AG08395 (cell line): ENCODE measurements at regions not wholly inside any gene's neighbourhood (a gene's known extent, or its start where the extent isn't known, plus 50 kb on each side); places are given as distances from the start of the nearest gene placed in this dataset.

Source experiments
- DNase-seq: peaks from one replicate; pipeline ENCODE4 v3.0.0; 2012; ENCODE audit warnings: mixed read lengths, low spot score

GRCh38 chr2:62596061-62596921 lies 90.3 kb upstream of the TMEM17 start:
- DNase-seq: peak; percentile 88

DNA sequence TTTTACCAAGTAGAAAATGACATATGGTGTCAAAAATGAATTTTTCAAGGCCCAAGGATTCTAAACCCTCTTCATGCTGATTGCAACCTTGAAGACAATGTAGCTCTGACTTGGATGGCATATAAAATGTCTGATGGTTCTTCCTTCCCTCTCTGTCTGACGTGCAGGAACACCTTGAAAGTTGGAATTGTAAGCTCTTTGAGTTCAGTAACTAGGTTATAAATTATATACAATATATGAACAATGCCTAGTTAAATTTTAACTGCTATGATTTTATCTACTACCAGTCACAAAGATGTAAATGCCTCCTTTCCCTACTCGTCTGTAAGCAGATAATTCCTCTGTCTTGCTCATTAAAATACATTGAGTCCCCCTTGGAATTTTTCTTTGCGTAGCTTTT lies 89.5 kb upstream of the TMEM17 start:
- DNase-seq: no peak

- DNase-seq: no peak
These were observed 87.8 kb upstream of the TMEM17 start for GRCh38 chr2:62593825-62594224.

- no peak for DNase-seq
These were observed 85.5 kb upstream of the TMEM17 start for GRCh38 chr2:62591491-62591890.

- no peak for DNase-seq
These were observed 83.8 kb upstream of the TMEM17 start for GRCh38 chr2:62589691-62590356.

GRCh38 chr2:62587592-62587991 lies 81.6 kb upstream of the TMEM17 start:
- DNase-seq: no peak

- DNase-seq: peak; percentile 34
These were observed 81.0 kb upstream of the TMEM17 start for GRCh38 chr2:62586981-62587380.

GRCh38 chr2:62578803-62579640 lies 73.0 kb upstream of the TMEM17 start:
- peak; percentile 40 for DNase-seq

GRCh38 chr2:62577994-62578781 lies 72.2 kb upstream of the TMEM17 start:
- DNase-seq: peak; percentile 72

DNA sequence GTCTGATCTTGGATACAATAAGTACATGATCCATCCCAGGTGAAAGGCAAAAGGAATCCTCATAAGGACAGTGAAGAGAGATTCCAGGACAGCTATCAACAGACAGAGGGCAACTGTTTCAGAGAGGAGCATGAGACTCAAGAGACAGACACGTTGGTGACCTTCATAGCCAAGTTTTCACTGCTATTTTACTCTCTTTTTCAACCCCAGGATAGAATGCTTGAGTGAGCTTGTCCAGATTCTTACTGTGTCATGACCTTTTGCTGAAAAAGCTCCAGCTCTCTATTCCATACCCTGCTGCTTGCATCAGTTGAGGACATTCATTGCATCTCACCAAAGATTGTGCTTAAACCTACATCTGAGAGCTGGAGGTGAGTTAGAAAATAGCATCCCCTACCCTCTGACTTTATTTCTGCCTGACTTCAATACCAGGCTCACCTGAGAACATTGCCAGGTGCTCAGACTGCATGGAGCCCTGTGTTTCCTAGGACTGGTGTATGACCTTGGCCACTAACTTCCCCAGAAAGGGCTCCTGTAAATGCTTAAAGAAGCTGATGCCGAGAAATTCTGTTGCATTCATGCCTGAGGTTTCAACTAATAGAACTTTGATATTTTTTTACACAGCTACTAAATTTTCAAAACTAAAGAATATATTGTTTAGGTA lies 70.4 kb upstream of the TMEM17 start:
- no peak for DNase-seq

DNA sequence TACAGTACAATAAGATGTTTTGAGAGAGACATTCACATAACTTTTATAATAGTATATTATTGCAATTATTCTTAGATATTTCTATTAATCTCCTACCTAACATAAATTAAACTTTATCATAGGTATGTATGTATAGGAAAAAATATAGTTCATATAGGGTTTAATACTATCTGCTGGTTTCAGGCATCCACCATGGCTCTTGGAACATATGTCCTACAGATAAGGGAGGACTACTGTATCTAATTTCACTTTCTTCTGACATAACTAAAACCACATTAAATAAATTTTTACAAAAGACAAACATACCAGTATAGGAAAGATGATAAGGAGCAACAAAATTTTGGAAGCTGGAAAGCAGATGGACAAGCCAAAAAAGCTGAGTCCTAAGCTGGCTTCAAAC lies 67.9 kb upstream of the TMEM17 start:
- no peak for DNase-seq

DNA sequence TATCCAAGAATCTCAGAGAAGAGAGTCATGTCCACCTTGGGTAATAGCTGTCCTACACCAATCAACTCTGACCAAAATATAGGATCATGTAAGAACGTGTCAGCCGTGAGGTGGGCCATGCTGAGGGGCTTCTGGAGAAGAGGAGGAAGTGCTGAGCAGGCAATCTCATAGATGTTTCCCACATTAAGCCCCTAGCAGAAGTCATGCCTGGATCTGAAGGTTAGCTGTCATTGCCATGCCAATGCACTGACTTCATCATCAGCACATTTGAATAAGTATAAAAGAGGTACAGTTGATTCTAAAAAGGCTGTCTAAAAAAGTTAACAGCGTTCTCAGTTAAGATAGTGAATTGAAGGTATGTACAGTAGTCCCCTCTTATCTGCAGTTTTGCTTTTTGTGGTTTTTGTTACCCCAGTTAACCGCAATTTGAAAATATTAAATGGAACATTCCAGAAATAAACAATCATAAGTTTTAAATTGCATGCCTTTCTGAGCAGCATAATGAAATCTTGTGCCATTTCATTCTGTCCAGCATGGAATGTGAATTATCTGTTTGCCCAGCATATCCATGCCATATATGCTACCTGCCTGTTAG lies 67.2 kb upstream of the TMEM17 start:
- no peak for DNase-seq

GRCh38 chr2:62570861-62571698 lies 65.1 kb upstream of the TMEM17 start:
- no peak for DNase-seq

DNA sequence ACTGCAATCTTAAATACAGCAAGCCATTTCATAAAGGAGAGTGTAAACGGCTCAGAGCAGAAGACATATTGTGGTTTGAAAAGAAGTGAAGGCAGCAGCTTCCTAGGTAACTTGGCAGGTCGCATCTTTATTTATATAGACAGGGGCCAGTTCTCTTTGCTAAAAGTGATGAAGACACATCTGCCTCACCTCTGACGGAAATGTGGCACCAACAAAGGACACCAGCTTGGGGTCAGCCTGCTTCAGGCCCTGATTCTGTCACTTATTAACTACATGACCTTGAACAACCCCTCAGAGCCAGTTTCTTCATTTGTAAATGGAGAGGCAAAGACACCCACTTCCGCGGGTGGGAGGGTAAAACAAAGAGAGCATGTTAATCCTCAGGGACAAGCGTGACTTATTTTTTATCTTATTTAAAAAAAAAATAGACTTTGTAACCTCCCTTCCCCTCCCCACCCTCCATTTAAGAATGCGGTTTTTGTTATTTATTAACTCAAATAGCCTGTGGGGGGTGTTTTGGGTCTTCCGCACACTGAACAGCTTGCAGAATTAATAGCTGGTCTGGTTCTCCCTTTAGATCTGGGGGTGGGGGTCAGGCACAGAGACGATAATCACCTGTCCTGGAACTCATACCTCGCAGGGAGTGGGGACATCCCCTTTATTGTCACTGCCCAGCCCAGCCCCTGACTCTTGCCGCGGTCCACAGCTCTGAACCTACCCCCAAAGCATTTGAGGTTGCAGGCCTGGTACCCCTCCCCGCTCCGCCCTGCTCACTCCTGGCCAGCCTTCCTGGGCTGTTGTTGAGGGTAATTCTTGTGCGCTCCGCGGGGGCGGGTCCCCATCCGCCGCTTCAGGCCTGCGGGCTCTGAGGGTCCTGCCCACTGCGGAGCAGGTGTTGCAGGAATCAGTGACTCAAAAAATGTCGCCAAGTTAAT lies 64.2 kb upstream of the TMEM17 start:
- DNase-seq: no peak

GRCh38 chr2:62568983-62569837 lies 63.2 kb upstream of the TMEM17 start:
- DNase-seq: no peak

- no peak for DNase-seq
These were observed 62.1 kb upstream of the TMEM17 start for GRCh38 chr2:62568074-62568473.

GRCh38 chr2:62567669-62568068 lies 61.7 kb upstream of the TMEM17 start:
- DNase-seq: no peak

DNA sequence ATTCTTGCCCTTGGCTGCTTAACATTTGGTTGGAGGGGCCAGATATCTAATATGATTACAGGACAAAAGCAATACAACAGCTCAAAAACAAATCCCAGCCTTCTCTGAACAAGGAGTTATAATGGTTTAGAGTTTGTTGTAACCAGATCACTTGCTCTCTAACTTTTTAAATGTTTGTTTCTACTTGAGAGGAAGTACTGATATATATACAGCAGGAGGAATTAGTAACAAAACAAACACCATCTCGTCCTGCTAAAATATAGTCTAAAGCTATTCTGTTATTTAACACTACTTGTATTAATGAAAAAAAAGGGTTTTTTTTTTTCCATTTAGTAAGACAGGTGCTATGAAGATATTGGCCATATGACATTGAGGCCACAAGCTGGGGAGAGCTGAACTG lies 60.9 kb upstream of the TMEM17 start:
- DNase-seq: no peak
